ENCODE measurements at regions not wholly inside any gene's neighbourhood (a gene's known extent, or its start where the extent isn't known, plus 50 kb on each side); places are given as distances from the start of the nearest gene placed in this dataset.
A peak's percentile ranks its signal among the peaks of the same experiment; 100 is the strongest.

- DNase-seq (ENCODE audit: insufficient read length, low spot score) (no peak), FAIRE-seq (peak; percentile 96)
- no peak for TF ChIP-seq CTCF (IDR thresholded peaks at IDR 0.05; ENCODE audit: insufficient read depth, missing control alignments)
Observed at GRCh38 chr4:27595571-27596360, 735.1 kb downstream of the STIM2 start.

- no peak for FAIRE-seq
- TF ChIP-seq CTCF (IDR thresholded peaks at IDR 0.05; ENCODE audit: insufficient read depth, missing control alignments), result no peak
- no peak for DNase-seq (ENCODE audit: insufficient read length, low spot score)
Observed at GRCh38 chr4:27602172-27602571, 741.5 kb downstream of the STIM2 start.

- no peak for FAIRE-seq
- TF ChIP-seq CTCF (IDR thresholded peaks at IDR 0.05; ENCODE audit: insufficient read depth, missing control alignments), result no peak
- no peak for DNase-seq (ENCODE audit: insufficient read length, low spot score)
Observed at GRCh38 chr4:27604692-27605091, 744.1 kb downstream of the STIM2 start.

GRCh38 chr4:27616166-27616565 lies 755.5 kb downstream of the STIM2 start:
- no peak for FAIRE-seq
- no peak for TF ChIP-seq CTCF (IDR thresholded peaks at IDR 0.05; ENCODE audit: insufficient read depth, missing control alignments)
- DNase-seq (ENCODE audit: insufficient read length, low spot score), result no peak

- FAIRE-seq, result peak; percentile 48
- no peak for DNase-seq (ENCODE audit: insufficient read length, low spot score)
- TF ChIP-seq CTCF (IDR thresholded peaks at IDR 0.05; ENCODE audit: insufficient read depth, missing control alignments), result no peak
Observed at GRCh38 chr4:27619435-27619834, 758.8 kb downstream of the STIM2 start.

- TF ChIP-seq CTCF (IDR thresholded peaks at IDR 0.05; ENCODE audit: insufficient read depth, missing control alignments), result no peak
- FAIRE-seq (no peak), DNase-seq (ENCODE audit: insufficient read length, low spot score) (no peak)
Observed at GRCh38 chr4:27620886-27621285, 760.2 kb downstream of the STIM2 start.

- TF ChIP-seq CTCF (IDR thresholded peaks at IDR 0.05; ENCODE audit: insufficient read depth, missing control alignments), result no peak
- FAIRE-seq (no peak), DNase-seq (ENCODE audit: insufficient read length, low spot score) (no peak)
Observed at GRCh38 chr4:27624749-27625148, 764.1 kb downstream of the STIM2 start.
